ENCODE measurements at regions not wholly inside any gene's neighbourhood (a gene's known extent, or its start where the extent isn't known, plus 50 kb on each side); places are given as distances from the start of the nearest gene placed in this dataset.

GRCh38 chr4:170978990-170979389 lies 834.2 kb upstream of the GALNTL6 start:
- intact Hi-C loops (cut with DNase I) = no loop called here
- TF ChIP-seq CTCF (IDR thresholded peaks at IDR 0.05) = no peak
- H3K4me3 ChIP-seq = no peak overlapping the region

GRCh38 chr4:170949084-170949483 lies 859.3 kb upstream of the AADAT start:
- H3K4me3 ChIP-seq = no peak overlapping the region
- intact Hi-C loops (cut with DNase I) = no loop called here
- no peak overlapping the region for H3K27ac ChIP-seq
- no peaks in the 10 kb centered on the region for H3K4me1 ChIP-seq
- no peaks in the 10 kb centered on the region for H3K36me3 ChIP-seq
- no peak for TF ChIP-seq CTCF (IDR thresholded peaks at IDR 0.05)
- no peaks in the 10 kb centered on the region for H3K9me3 ChIP-seq
- ATAC-seq (no peak), DNase-seq (no peak)
- no peaks in the 10 kb centered on the region for H3K27me3 ChIP-seq

More at GRCh38 chr4:170978990-170979389, 834.2 kb upstream of the GALNTL6 start:
- Histone ChIP-seq H3K9me3 (no peaks in the 10 kb centered on the region), H3K4me1 (no peaks in the 10 kb centered on the region), H3K27ac (no peak overlapping the region), H3K36me3 (no peaks in the 10 kb centered on the region), H3K27me3 (no peaks in the 10 kb centered on the region)
- DNase-seq (no peak), ATAC-seq (no peak)

GRCh38 chr4:170940043-170940724 lies 850.4 kb upstream of the AADAT start:
- Histone ChIP-seq H3K4me3 (no peak overlapping the region), H3K27me3 (no peaks in the 10 kb centered on the region), H3K36me3 (no peaks in the 10 kb centered on the region), H3K27ac (no peak overlapping the region), H3K9me3 (no peaks in the 10 kb centered on the region), H3K4me1 (no peaks in the 10 kb centered on the region)
- intact Hi-C loops (cut with DNase I) = no loop called here
- no peak for ATAC-seq
- DNase-seq = no peak
- no peak for TF ChIP-seq CTCF (IDR thresholded peaks at IDR 0.05)

GRCh38 chr4:170938588-170938987 lies 848.8 kb upstream of the AADAT start:
- ATAC-seq (no peak), DNase-seq (no peak)
- no peak overlapping the region for H3K27ac ChIP-seq
- no peaks in the 10 kb centered on the region for H3K9me3 ChIP-seq
- intact Hi-C loops (cut with DNase I) = no loop called here
- no peaks in the 10 kb centered on the region for H3K27me3 ChIP-seq
- no peaks in the 10 kb centered on the region for H3K4me1 ChIP-seq
- no peaks in the 10 kb centered on the region for H3K36me3 ChIP-seq
- no peak overlapping the region for H3K4me3 ChIP-seq
- no peak for TF ChIP-seq CTCF (IDR thresholded peaks at IDR 0.05)

- no peak overlapping the region for H3K4me3 ChIP-seq
- no peak for DNase-seq
- intact Hi-C loops (cut with DNase I) = no loop called here
- no peaks in the 10 kb centered on the region for H3K27me3 ChIP-seq
- TF ChIP-seq CTCF (IDR thresholded peaks at IDR 0.05) = no peak
- H3K27ac ChIP-seq = no peak overlapping the region
- no peaks in the 10 kb centered on the region for H3K9me3 ChIP-seq
- no peak for ATAC-seq
- no peaks in the 10 kb centered on the region for H3K4me1 ChIP-seq
- no peaks in the 10 kb centered on the region for H3K36me3 ChIP-seq
Measured at GRCh38 chr4:170931321-170931720, 841.6 kb upstream of the AADAT start.

- Histone ChIP-seq H3K4me3 (no peak overlapping the region), H3K36me3 (no peaks in the 10 kb centered on the region), H3K4me1 (no peaks in the 10 kb centered on the region), H3K27me3 (no peaks in the 10 kb centered on the region), H3K9me3 (no peaks in the 10 kb centered on the region), H3K27ac (no peak overlapping the region)
- TF ChIP-seq CTCF (IDR thresholded peaks at IDR 0.05) = no peak
- DNase-seq (no peak), ATAC-seq (no peak)
- intact Hi-C loops (cut with DNase I) = no loop called here
Measured at GRCh38 chr4:170888660-170889059, 798.9 kb upstream of the AADAT start.
